Muscle layer of colon (tissue), 2 donors: ENCODE measurements at regions not wholly inside any gene's neighbourhood (a gene's known extent, or its start where the extent isn't known, plus 50 kb on each side); places are given as distances from the start of the nearest gene placed in this dataset.

Source experiments
- H3K27ac ChIP-seq: one replicate; pipeline ENCODE4 v1.7.0; 2013; ENCODE audit warnings: low read depth, mild to moderate bottlenecking, low read length, moderate library complexity
- H3K27me3 ChIP-seq, 2 donors: one replicate each; pipeline ENCODE4 v1.7.0; 2013; ENCODE audit warnings: low read length in 2 of 2, mild to moderate bottlenecking in 2 of 2; ENCODE audit not compliant: insufficient read depth in 2 of 2, control insufficient read depth in 1 of 2
- H3K36me3 ChIP-seq: one replicate; pipeline ENCODE4 v1.7.0; 2013; ENCODE audit warnings: mild to moderate bottlenecking, low read length; ENCODE audit not compliant: insufficient read depth
- H3K4me1 ChIP-seq: one replicate; pipeline ENCODE4 v1.7.0; 2013; ENCODE audit warnings: mild to moderate bottlenecking, low read length; ENCODE audit not compliant: insufficient read depth
- H3K4me3 ChIP-seq, 2 donors: one replicate each; pipeline ENCODE4 v1.7.0; 2013; ENCODE audit warnings: low read length in 2 of 2, low read depth in 1 of 2, mild to moderate bottlenecking in 1 of 2, moderate library complexity in 1 of 2
- H3K9ac ChIP-seq: one replicate; pipeline ENCODE4 v1.7.0; 2013; ENCODE audit warnings: low read length
- H3K9me3 ChIP-seq: one replicate; pipeline ENCODE4 v1.7.0; 2013; ENCODE audit warnings: mild to moderate bottlenecking, low read length
- donor health status: abdominal sarcoma.
- donor health status: Adenocarcinoma of cecum.

- Histone ChIP-seq H3K4me3 (peak overlapping the region in 1 of 2 donors; percentile 68), H3K9ac (peak overlapping the region; percentile 68), H3K27me3 (no peaks in the 10 kb centered on the region), H3K27ac (peak overlapping the region; percentile 70), H3K36me3 (no peaks in the 10 kb centered on the region), H3K9me3 (no peaks in the 10 kb centered on the region), H3K4me1 (peaks cover 71% of the 10 kb centered on the region)
These were observed 117.1 kb upstream of the NCOR2 start for GRCh38 chr12:124684496-124684895.

GRCh38 chr12:124683152-124684124, 116.0 kb upstream of the NCOR2 start:
- no peaks in the 10 kb centered on the region for H3K27me3 ChIP-seq
- peaks cover 78% of the 10 kb centered on the region for H3K4me1 ChIP-seq
- peak overlapping the region; percentile 50 for H3K27ac ChIP-seq
- H3K9ac ChIP-seq, result no peak overlapping the region
- no peak overlapping the region for H3K4me3 ChIP-seq
- H3K36me3 ChIP-seq, result no peaks in the 10 kb centered on the region
- no peaks in the 10 kb centered on the region for H3K9me3 ChIP-seq

DNA sequence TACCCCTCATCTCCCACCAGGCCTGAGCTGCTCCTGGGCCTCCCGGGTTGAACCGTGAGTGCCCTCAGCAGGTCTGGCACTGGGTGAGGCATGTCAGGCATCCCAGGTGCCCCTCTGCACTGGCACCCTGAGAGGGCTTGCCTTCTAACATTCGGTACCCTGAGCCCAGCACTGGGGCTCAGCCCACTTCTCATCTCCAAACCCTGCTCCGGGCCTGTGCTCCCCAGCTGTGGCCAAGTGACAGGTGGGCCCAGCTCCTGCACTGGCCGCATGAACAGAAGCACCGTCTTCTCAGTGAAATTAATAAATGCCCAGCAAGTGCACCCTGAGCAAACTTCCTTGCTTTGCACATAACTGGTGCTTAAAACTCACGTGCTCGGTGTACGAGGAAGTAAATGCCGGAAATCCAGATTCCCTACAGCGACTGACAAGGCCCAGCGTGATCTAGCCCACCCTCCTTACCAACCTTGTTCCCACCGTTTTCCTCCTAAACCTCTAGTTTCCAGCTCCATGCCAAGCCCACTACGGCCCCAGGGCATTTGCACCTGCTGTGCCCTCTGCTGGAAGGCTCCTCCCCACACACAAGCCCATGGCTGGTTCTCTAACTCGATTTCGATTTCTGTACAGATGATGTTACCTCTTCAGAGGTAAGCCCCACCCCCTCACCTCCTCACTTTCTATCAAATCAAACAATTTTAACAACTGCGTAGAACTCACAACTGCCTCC, 115.2 kb upstream of the NCOR2 start:
- Histone ChIP-seq H3K36me3 (no peaks in the 10 kb centered on the region), H3K9ac (no peak overlapping the region), H3K4me3 (no peak overlapping the region), H3K27me3 (no peaks in the 10 kb centered on the region), H3K27ac (peak overlapping the region; percentile 53), H3K9me3 (no peaks in the 10 kb centered on the region), H3K4me1 (peaks cover 69% of the 10 kb centered on the region)

- no peaks in the 10 kb centered on the region for H3K9me3 ChIP-seq
- peak overlapping the region; percentile 53 for H3K27ac ChIP-seq
- H3K4me3 ChIP-seq, result peak overlapping the region in 1 of 2 donors; percentile 17
- H3K36me3 ChIP-seq, result no peaks in the 10 kb centered on the region
- H3K9ac ChIP-seq, result no peak overlapping the region
- H3K27me3 ChIP-seq, result no peaks in the 10 kb centered on the region
- H3K4me1 ChIP-seq, result peaks cover 64% of the 10 kb centered on the region
These were observed 114.5 kb upstream of the NCOR2 start for GRCh38 chr12:124681779-124682391.

GRCh38 chr12:124680863-124681778, 113.7 kb upstream of the NCOR2 start:
- H3K27me3 ChIP-seq, result no peaks in the 10 kb centered on the region
- no peaks in the 10 kb centered on the region for H3K9me3 ChIP-seq
- peak overlapping the region in 1 of 2 donors; percentile 17 for H3K4me3 ChIP-seq
- peaks cover 67% of the 10 kb centered on the region for H3K4me1 ChIP-seq
- H3K36me3 ChIP-seq, result no peaks in the 10 kb centered on the region
- H3K27ac ChIP-seq, result no peak overlapping the region
- no peak overlapping the region for H3K9ac ChIP-seq

DNA sequence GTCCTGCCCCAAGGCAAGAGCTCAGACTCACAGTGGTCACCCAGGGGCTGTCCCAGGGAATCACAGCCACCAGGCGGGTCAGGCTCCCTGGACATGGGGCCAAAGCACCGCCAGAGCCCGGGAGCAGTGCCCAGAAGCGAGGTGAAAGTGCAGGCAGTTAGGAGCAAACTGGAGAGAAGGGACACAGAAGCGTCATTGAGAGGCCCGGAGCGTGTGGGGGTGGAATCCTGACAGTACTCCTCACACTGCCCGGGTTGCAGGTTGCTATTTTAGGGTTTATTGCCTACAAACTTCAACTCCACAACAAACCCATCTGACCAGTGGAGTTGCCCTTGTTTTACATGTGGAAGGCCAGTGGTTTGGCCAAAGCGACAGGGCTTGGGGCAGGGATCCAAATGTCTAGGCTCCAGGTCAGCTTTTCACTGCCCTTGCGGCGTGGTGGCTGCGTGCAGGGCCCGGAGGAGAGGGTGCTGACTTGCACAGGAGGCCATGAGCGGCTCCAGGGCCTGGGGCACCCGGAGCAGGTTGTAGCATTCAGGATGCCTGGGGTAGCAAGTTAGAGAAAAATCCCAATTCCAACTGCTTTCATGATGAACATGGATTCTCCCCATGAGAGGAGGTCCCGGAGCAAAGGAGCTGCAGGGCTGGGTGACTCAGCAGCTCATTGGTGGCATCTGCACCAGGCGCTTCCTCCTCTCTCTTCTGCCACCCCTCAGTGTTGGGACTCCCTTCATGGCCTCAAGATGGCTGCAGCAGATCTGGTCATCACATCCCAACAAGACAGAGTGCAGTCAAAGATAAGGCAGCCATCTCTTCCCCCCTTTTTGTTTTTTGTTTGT, 112.3 kb upstream of the NCOR2 start:
- Histone ChIP-seq H3K27me3 (no peaks in the 10 kb centered on the region), H3K36me3 (no peaks in the 10 kb centered on the region), H3K9ac (no peak overlapping the region), H3K4me1 (peaks cover 65% of the 10 kb centered on the region), H3K9me3 (no peaks in the 10 kb centered on the region), H3K27ac (peak overlapping the region; percentile 12), H3K4me3 (no peak overlapping the region)

DNA sequence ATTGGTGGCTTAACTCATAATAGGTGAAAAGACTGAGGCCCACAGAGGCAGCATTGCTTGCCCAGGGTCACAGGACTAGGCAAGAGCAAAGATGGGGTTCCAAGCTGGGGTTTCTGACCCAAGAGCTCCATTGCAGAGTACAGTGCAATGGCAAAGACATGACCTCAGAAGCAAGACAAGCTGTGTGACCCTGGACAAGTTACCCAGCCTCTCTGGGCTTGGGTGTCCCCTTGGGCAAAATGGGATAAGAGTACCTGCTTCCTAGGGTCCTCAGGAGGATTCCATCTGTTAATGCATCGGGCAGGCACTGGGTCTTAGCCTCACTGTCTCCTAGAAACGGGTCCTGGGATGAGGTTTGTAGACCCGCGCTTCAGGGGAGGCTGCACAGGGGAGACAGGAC, 111.6 kb upstream of the NCOR2 start:
- no peak overlapping the region for H3K27ac ChIP-seq
- peaks cover 58% of the 10 kb centered on the region for H3K4me1 ChIP-seq
- H3K9ac ChIP-seq, result no peak overlapping the region
- H3K9me3 ChIP-seq, result no peaks in the 10 kb centered on the region
- no peaks in the 10 kb centered on the region for H3K36me3 ChIP-seq
- H3K4me3 ChIP-seq, result no peak overlapping the region
- no peaks in the 10 kb centered on the region for H3K27me3 ChIP-seq

GRCh38 chr12:124678421-124678893, 111.0 kb upstream of the NCOR2 start:
- Histone ChIP-seq H3K4me3 (no peak overlapping the region), H3K9me3 (no peaks in the 10 kb centered on the region), H3K4me1 (peaks cover 57% of the 10 kb centered on the region), H3K36me3 (no peaks in the 10 kb centered on the region), H3K27me3 (no peaks in the 10 kb centered on the region), H3K9ac (no peak overlapping the region), H3K27ac (no peak overlapping the region)

DNA sequence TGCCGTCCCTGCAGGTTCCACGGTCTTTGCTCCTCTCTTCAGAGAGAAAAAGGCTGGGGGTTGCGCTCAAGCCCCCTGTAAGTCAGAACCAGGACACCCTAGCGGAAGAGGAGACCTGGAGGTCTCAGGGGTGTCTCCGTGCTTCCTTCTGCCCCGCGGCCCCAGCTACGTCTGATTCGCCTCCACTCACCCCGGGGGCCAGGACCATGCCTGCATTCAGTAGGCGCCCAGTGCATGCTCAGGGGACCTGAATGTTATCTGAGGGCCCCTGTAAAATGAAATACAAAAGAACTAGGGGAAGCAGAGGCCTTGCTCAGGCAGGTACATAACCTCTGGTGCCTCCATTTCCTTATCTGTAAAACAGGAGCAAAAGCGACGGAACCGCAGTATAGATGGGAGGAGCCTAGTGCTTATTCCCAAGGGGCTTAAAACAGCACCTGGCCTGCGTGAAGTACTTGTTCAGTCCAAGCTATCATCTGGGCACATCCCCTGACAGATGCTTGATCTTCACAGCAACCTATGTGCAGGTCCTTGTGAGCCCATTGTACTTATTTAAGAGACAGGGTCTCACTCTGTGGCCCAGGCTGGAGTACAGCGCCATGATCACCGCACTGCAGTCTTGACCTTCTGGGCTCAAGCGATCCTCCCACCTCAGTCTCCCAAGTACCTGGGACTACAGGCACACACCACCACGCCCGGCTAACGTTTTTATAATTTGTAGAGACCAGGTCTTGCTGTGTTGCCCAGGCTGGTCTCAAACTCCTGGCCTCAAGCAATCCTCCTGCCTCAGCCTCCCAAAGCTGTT, 110.3 kb upstream of the NCOR2 start:
- no peak overlapping the region for H3K27ac ChIP-seq
- no peak overlapping the region for H3K4me3 ChIP-seq
- no peaks in the 10 kb centered on the region for H3K27me3 ChIP-seq
- H3K36me3 ChIP-seq, result no peaks in the 10 kb centered on the region
- H3K4me1 ChIP-seq, result peaks cover 50% of the 10 kb centered on the region
- H3K9me3 ChIP-seq, result no peaks in the 10 kb centered on the region
- H3K9ac ChIP-seq, result no peak overlapping the region
